ENCODE measurements at regions not wholly inside any gene's neighbourhood (a gene's known extent, or its start where the extent isn't known, plus 50 kb on each side); places are given as distances from the start of the nearest gene placed in this dataset.
A peak's percentile ranks its signal among the peaks of the same experiment; 100 is the strongest.

- Histone ChIP-seq H3K9me3 (ENCODE audit: control insufficient read depth, low read depth, low read length) (no peaks in the 10 kb centered on the region), H2AK5ac (ENCODE audit: insufficient read length, low read length) (no peak overlapping the region), H2BK120ac (ENCODE audit: low read depth, low read length, poor library complexity, severe bottlenecking) (no peak overlapping the region), H3T11ph (ENCODE audit: low read length) (no peak overlapping the region), H3K18ac (ENCODE audit: insufficient read length, low read depth, low read length) (peak overlapping the region; percentile 34), H3K79me1 (ENCODE audit: insufficient read depth, low read depth, low read length, poor library complexity, severe bottlenecking) (no peaks in the 10 kb centered on the region), H3K27me3 (ENCODE audit: insufficient read depth, low read length) (no peaks in the 10 kb centered on the region), H3K4me2 (ENCODE audit: insufficient read depth, insufficient read length, low read length) (no peak overlapping the region), H3K14ac (ENCODE audit: insufficient read depth, low read length) (no peak overlapping the region), H3K4ac (ENCODE audit: low read depth, low read length) (no peak overlapping the region), H2BK5ac (ENCODE audit: insufficient read length, low read length) (no peak overlapping the region), H2BK15ac (ENCODE audit: low read depth, low read length) (no peak overlapping the region; the same call in 1 of the 2 replicates), H4K91ac (ENCODE audit: insufficient read length, low read depth, low read length) (no peak overlapping the region), H3K23ac (ENCODE audit: insufficient read length, low read depth, low read length) (no peak overlapping the region), H2BK12ac (ENCODE audit: insufficient read length, low read depth, low read length) (no peak overlapping the region), H3K27ac (ENCODE audit: insufficient read length, low read depth, low read length) (no peak overlapping the region), H4K8ac (replicated peaks; ENCODE audit: insufficient read length, low read depth, low read length) (no peak overlapping the region), H3K4me1 (ENCODE audit: insufficient read depth, low read length) (peaks cover 4% of the 10 kb centered on the region; the same call in 1 of the 2 replicates), H3K79me2 (ENCODE audit: insufficient read depth, low read length) (no peaks in the 10 kb centered on the region), H2AFZ (ENCODE audit: low read length) (no peak overlapping the region), H4K5ac (ENCODE audit: insufficient read length, low read depth, low read length) (no peak overlapping the region), H3K56ac (ENCODE audit: insufficient read length, low read depth, low read length) (no peak overlapping the region), H3K9ac (ENCODE audit: extremely low read depth, insufficient read length, low read length) (no peak overlapping the region), H2BK20ac (ENCODE audit: low read depth, low read length, poor library complexity, severe bottlenecking) (no peak overlapping the region), H4K20me1 (ENCODE audit: control insufficient read depth, insufficient read depth, insufficient read length) (no peaks in the 10 kb centered on the region), H3K23me2 (ENCODE audit: insufficient read length, low read depth, low read length, poor library complexity, severe bottlenecking) (no peaks in the 10 kb centered on the region)
- no peak overlapping the region for H3K4me3 Mint-ChIP-seq
- H3K27ac Mint-ChIP-seq: peak overlapping the region in 1 of 3 experiments; percentile 7; a peak in 1 of 7 replicates
- peaks cover 19 to 29% of the 10 kb centered on the region in 2 experiments for H3K4me1 Mint-ChIP-seq
- H3K9me3 Mint-ChIP-seq: peaks cover 16 to 17% of the 10 kb centered on the region in 2 experiments
- no peaks in the 10 kb centered on the region for H3K27me3 Mint-ChIP-seq (ENCODE audit: low read depth)
- no CpG with 5 or more reads among the region's 7 CpGs for WGBS (ENCODE audit: extremely low coverage, insufficient read length, low lambda C conversion rate)
- DNase-seq: no peak
- peaks cover 0 to 17% (median 5%) of the 10 kb centered on the region in 3 experiments for H3K36me3 Mint-ChIP-seq (ENCODE audit: insufficient read depth in 1 of 3, low read depth in 3 of 3)
- TF ChIP-seq CTCF (conservative IDR thresholded peaks at IDR 0.05): no peak
Observed at GRCh38 chr4:183770906-183771305, 111.8 kb downstream of the TRAPPC11 start.

Data from H9 (cell line).